ENCODE measurements at regions not wholly inside any gene's neighbourhood (a gene's known extent, or its start where the extent isn't known, plus 50 kb on each side); places are given as distances from the start of the nearest gene placed in this dataset.

DNA sequence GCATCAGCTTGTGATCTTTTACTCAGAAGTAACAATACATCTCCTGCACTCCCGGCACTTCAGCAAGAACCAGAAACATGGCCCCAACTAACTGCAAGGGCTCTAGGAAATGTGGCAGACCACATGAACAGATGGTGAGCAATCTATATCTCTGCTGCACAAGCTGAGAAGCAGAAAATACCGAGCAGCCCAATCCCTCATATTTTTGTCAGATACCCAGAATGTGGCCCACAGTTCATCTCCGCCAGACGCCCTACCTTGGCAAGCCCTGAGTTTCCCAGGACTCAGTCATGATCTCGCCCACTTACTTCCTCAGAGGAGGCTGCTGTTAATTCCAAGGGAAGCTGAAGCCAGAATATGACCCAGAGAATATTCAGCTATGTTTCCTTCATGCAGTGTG is 63.1 kb upstream of the PHACTR1 start:
- no peak overlapping the region for H2AFZ ChIP-seq (ENCODE audit: low read depth, low read length)
- H3K79me2 ChIP-seq (ENCODE audit: insufficient read depth, low read length): no peaks in the 10 kb centered on the region
- H3K27me3 ChIP-seq (ENCODE audit: insufficient read depth, low read length): no peaks in the 10 kb centered on the region
- H3K9ac ChIP-seq (ENCODE audit: low read length): no peak overlapping the region
- Mint-ChIP-seq H3K36me3 (ENCODE audit: low read depth, unreplicated experiment) (peaks cover 2% of the 10 kb centered on the region), H3K27ac (ENCODE audit: unreplicated experiment) (peak overlapping the region; percentile 9), H3K4me3 (ENCODE audit: unreplicated experiment) (no peak overlapping the region), H3K9me3 (ENCODE audit: unreplicated experiment) (no peaks in the 10 kb centered on the region), H3K4me1 (ENCODE audit: low read depth, unreplicated experiment) (peaks cover 5% of the 10 kb centered on the region), H3K27me3 (ENCODE audit: low read depth, unreplicated experiment) (no peaks in the 10 kb centered on the region)
- no peaks in the 10 kb centered on the region for H3K36me3 ChIP-seq (ENCODE audit: insufficient read depth, low read length)
- no peaks in the 10 kb centered on the region for H3K4me1 ChIP-seq (ENCODE audit: insufficient read depth, low read length)
- no peaks in the 10 kb centered on the region for H3K9me3 ChIP-seq (ENCODE audit: insufficient read depth, low read depth, low read length)
- TF ChIP-seq, protein P1, sequence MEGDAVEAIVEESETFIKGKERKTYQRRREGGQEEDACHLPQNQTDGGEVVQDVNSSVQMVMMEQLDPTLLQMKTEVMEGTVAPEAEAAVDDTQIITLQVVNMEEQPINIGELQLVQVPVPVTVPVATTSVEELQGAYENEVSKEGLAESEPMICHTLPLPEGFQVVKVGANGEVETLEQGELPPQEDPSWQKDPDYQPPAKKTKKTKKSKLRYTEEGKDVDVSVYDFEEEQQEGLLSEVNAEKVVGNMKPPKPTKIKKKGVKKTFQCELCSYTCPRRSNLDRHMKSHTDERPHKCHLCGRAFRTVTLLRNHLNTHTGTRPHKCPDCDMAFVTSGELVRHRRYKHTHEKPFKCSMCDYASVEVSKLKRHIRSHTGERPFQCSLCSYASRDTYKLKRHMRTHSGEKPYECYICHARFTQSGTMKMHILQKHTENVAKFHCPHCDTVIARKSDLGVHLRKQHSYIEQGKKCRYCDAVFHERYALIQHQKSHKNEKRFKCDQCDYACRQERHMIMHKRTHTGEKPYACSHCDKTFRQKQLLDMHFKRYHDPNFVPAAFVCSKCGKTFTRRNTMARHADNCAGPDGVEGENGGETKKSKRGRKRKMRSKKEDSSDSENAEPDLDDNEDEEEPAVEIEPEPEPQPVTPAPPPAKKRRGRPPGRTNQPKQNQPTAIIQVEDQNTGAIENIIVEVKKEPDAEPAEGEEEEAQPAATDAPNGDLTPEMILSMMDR (IDR thresholded peaks at IDR 0.05; ENCODE audit: insufficient read depth, low read depth, low read length): no peak
- TF ChIP-seq EZH2 (IDR thresholded peaks at IDR 0.05; ENCODE audit: insufficient read depth, low read length): no peak
- FAIRE-seq: no peak
- DNase-seq (ENCODE audit: low read depth): peak; percentile 39
- no peak overlapping the region for H3K4me2 ChIP-seq (ENCODE audit: low read length)
- H3K4me3 ChIP-seq (ENCODE audit: insufficient read depth, low read depth, low read length): no peak overlapping the region
- no peak overlapping the region for H3K27ac ChIP-seq (ENCODE audit: low read depth, low read length)
- H4K20me1 ChIP-seq (ENCODE audit: insufficient read depth, low read length): no peaks in the 10 kb centered on the region

DNA sequence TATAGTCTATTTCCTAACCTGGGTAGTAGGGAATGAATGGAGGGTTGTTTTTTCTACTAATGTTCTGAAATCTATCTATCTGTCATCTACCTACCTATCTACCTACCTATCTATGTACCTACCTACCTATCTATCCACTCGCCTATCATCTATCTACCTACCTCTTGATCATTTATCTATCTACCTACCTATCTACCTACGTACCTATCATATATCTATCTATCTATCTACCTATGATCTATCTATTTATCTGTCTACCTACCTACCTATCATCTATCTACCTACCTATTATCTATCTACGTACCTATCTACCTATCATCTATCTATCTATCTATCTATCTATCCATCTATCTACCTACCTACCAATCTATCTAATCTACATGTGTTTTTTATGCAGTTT is 62.5 kb upstream of the PHACTR1 start:
- Histone ChIP-seq H4K20me1 (ENCODE audit: insufficient read depth, low read length) (no peaks in the 10 kb centered on the region), H3K9me3 (ENCODE audit: insufficient read depth, low read depth, low read length) (no peaks in the 10 kb centered on the region), H3K27me3 (ENCODE audit: insufficient read depth, low read length) (no peaks in the 10 kb centered on the region), H3K79me2 (ENCODE audit: insufficient read depth, low read length) (no peaks in the 10 kb centered on the region), H3K4me3 (ENCODE audit: insufficient read depth, low read depth, low read length) (no peak overlapping the region), H3K4me1 (ENCODE audit: insufficient read depth, low read length) (no peaks in the 10 kb centered on the region), H3K27ac (ENCODE audit: low read depth, low read length) (no peak overlapping the region), H2AFZ (ENCODE audit: low read depth, low read length) (no peak overlapping the region), H3K9ac (ENCODE audit: low read length) (no peak overlapping the region), H3K4me2 (ENCODE audit: low read length) (no peak overlapping the region), H3K36me3 (ENCODE audit: insufficient read depth, low read length) (no peaks in the 10 kb centered on the region)
- Mint-ChIP-seq H3K27ac (ENCODE audit: unreplicated experiment) (no peak overlapping the region), H3K4me3 (ENCODE audit: unreplicated experiment) (no peak overlapping the region), H3K27me3 (ENCODE audit: low read depth, unreplicated experiment) (no peaks in the 10 kb centered on the region), H3K9me3 (ENCODE audit: unreplicated experiment) (no peaks in the 10 kb centered on the region), H3K4me1 (ENCODE audit: low read depth, unreplicated experiment) (peaks cover 5% of the 10 kb centered on the region), H3K36me3 (ENCODE audit: low read depth, unreplicated experiment) (peaks cover 2% of the 10 kb centered on the region)
- TF ChIP-seq, protein P1 (IDR thresholded peaks at IDR 0.05; ENCODE audit: insufficient read depth, low read depth, low read length): no peak
- FAIRE-seq: no peak
- no peak for DNase-seq (ENCODE audit: low read depth)

DNA sequence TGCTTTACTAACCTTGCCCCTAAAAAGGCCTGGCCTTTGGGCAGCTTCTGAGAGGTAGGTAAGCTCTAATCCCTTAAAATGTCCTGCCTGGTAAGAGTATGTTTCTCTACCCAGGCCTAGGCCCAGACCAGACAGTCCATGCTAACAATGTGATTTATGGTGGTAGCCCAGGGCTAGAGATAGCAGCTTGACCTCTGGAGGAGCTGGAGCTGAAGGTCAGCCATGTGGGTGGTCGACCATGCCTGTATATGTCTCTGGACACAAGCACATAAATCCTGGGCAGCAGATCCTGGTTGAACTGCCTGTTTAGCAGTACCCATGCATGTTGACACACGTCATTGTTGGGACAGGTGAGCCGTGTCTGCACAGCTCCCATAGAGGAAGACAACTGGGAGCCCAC is 62.1 kb upstream of the PHACTR1 start:
- peaks cover 5% of the 10 kb centered on the region for H3K4me1 Mint-ChIP-seq (ENCODE audit: low read depth, unreplicated experiment)
- DNase-seq (ENCODE audit: low read depth): no peak
- H3K9me3 Mint-ChIP-seq (ENCODE audit: unreplicated experiment): no peaks in the 10 kb centered on the region
- Histone ChIP-seq H3K4me3 (ENCODE audit: insufficient read depth, low read depth, low read length) (no peak overlapping the region), H3K9me3 (ENCODE audit: insufficient read depth, low read depth, low read length) (no peaks in the 10 kb centered on the region), H3K27ac (ENCODE audit: low read depth, low read length) (no peak overlapping the region), H3K36me3 (ENCODE audit: insufficient read depth, low read length) (no peaks in the 10 kb centered on the region), H3K9ac (ENCODE audit: low read length) (no peak overlapping the region), H2AFZ (ENCODE audit: low read depth, low read length) (no peak overlapping the region), H3K27me3 (ENCODE audit: insufficient read depth, low read length) (no peaks in the 10 kb centered on the region), H3K4me2 (ENCODE audit: low read length) (no peak overlapping the region), H3K4me1 (ENCODE audit: insufficient read depth, low read length) (no peaks in the 10 kb centered on the region), H3K79me2 (ENCODE audit: insufficient read depth, low read length) (no peaks in the 10 kb centered on the region), H4K20me1 (ENCODE audit: insufficient read depth, low read length) (no peaks in the 10 kb centered on the region)
- no peak overlapping the region for H3K27ac Mint-ChIP-seq (ENCODE audit: unreplicated experiment)
- no peak for FAIRE-seq
- no peak overlapping the region for H3K4me3 Mint-ChIP-seq (ENCODE audit: unreplicated experiment)
- peaks cover 2% of the 10 kb centered on the region for H3K36me3 Mint-ChIP-seq (ENCODE audit: low read depth, unreplicated experiment)
- no peaks in the 10 kb centered on the region for H3K27me3 Mint-ChIP-seq (ENCODE audit: low read depth, unreplicated experiment)
- TF ChIP-seq, protein P1 (IDR thresholded peaks at IDR 0.05; ENCODE audit: insufficient read depth, low read depth, low read length): no peak
- no peak for TF ChIP-seq EZH2 (IDR thresholded peaks at IDR 0.05; ENCODE audit: insufficient read depth, low read length)

Data from astrocyte (in vitro differentiated cells and primary cell).